HG02763 (cell line): ENCODE measurements at regions not wholly inside any gene's neighbourhood (a gene's known extent, or its start where the extent isn't known, plus 50 kb on each side); places are given as distances from the start of the nearest gene placed in this dataset.

Source experiments
- ATAC-seq: cut with Tn5 transposase; IDR thresholded peaks from one replicate; pipeline ENCODE4 v1.9.1; 2021; ENCODE audit warnings: mild to moderate bottlenecking, moderate library complexity; ENCODE audit not compliant: unreplicated experiment

DNA sequence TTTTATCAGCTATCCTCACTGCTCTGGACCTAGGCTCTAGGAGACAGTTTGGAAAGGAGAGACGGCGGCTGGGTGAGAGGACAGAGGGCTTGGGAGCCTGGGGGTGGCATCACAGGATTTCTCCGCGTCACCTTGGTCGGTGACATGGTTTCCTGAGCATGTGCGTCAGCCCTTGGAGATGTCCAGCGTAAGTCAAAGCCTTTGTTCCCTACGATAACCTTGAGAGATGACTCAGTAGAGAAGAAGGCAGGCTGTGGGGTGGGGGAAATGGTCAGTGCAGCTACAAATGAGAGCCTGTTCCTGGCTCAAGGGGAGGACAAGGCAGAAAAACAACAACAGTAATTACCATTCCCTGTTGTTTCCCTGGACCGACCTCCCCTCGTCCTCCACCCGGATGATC, 90.2 kb upstream of the TBX3 start:
- no peak for ATAC-seq

DNA sequence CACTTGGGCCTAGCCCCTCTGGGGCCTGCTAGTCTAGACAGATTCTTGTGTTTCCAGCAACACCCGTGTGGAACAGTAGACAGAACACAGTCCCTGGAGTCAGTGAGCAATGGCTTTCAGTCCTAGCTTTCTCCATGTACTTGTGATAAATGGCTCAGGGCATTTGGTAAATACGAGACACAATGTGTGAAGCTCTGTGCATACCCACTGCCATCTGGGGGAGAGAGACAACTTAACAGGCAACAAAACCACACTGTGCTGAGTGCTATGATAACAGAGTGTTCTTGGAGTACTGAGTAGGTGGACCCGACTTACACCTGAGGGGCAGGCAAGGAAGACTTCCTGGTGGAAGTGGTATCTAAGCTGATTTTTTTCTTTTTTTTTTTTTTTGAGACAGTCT, 86.3 kb upstream of the TBX3 start:
- no peak for ATAC-seq

DNA sequence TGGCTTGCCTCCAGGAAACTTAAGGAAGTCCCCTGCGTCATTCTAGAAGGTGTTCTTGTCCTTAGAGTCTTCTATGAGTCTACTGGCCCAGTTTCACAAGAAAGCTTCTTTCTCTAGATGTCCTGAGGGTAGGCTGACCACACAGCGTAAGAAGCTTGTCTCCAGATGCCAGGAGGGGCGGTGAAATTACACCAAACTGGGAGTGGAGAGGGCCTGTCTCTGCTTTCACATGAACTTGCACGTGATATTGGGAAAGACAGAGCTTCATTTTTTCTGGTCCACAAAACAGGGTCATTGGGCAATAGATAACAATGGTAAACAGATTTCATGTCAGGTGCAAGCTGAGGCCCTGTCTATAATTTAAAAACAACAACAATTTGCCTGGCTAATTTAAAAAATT, 85.7 kb upstream of the TBX3 start:
- ATAC-seq, result no peak

DNA sequence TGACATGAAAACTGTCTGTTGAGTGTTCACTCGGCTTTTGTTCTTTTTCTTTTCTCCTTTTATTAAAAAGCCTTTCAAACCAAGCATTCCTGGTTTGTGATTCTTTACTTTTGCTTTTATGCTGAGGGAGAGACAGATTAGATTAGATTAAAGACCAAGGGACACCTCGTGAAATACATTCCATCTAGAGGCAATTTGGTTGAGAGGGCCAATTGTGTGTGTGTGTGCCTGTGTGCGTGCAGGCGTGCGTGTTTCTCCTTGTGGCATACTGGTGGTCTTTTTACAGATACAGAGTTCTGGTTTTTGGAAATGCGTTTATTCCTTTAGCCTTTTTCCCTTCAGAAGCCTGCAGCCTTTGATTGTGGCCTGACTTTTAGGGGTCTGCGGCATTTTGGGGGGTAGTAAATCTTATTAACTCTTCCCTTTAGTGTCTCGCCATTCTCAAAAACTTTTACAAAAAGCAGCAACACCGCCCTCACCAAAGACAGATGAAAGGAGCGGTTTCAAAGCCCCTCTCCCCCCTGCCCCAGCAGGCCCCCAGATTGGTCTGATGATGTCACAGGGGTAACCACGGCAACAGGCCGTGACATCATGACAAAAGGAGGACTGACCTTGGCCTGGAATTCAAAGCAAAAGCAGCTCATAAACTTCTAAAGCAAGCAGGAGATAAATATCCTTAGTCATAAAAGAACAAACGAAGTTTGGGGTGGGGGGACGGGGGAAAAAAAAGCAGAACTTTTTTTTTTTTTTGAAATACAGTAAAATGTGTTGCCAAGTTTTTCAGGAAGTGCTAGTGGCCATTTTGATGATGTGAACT, 84.1 kb upstream of the TBX3 start:
- ATAC-seq, result no peak

DNA sequence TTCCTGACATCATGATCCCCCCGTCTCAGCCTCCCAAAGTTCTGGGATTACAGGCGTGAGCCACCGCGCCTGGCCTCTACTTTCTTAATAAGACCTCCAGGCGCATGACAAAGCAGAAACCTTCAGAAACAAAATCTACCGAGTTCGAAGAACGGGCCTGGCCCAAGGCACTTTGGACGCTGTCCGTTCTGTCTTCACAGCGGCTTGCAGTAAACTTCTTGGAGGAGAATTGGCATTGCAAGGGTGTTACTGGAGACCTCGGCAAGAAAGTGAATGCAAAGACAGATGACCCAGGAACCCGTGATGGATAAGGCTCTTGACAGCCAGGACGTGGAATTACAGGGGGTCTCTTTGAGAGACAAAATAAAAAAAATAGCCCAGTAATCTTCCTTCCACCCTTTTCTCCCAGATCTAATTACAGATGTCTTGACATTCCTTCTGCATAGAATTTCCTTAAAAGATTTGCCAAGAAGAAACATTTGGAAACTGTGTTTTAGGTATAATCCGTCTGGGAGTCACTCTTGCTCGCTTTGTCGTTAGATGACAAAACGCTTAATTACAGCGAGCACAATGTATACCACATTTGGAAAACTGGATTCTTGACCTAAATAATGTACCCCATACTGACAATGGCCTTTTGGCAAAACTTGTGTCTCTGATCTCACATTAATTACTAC, 83.2 kb upstream of the TBX3 start:
- no peak for ATAC-seq

DNA sequence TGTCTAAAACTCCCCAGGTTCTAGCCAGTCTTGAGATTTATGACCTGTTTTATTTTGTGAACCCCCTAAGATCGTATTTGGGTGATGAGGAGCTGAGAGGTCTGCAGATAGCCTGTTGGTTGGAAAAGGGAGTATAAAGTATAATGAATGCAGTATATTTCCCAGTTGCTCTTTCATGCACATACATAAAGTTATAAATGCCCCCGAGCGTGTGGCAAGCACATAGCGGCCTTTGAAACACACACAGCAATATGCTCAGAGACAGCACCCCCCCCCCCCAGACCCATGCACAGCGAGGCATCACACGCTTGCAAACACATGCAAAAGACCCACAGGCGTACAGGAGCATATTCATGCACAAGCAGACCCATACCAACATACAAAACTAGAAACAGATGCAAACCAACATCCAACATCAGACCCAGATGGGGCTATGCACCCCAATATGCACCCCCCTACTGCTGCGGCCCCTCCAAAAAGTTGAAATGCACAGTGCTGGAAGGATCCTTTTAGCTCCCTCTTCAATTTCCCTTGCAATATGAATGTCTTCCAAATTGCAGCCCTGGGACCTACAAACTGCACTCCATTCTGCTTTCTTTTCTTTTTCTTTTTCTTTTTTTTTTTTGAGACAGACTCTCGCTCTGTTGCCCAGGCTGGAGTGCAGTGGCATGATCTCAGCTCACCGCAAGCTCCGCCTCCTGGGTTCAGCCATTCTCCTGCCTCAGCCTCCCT, 82.2 kb upstream of the TBX3 start:
- ATAC-seq, result no peak

DNA sequence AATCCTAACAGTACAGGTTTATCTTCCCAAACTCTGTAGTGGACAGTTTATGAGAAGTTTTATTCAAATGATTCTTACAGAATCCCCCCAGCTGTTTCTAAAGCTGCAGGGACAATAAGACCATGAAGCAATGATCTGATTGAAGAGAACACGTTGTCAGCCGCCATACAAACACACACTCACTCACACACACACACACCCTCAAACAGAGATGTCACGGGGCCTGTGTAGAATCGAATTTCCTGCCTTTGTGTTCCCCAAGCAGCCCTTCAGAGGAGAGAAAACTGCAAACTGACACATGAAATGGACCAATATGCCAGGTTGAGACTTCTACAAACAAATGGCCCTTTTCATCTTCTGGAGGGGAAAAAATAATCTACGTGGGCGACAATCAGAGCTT, 80.5 kb upstream of the TBX3 start:
- no peak for ATAC-seq

DNA sequence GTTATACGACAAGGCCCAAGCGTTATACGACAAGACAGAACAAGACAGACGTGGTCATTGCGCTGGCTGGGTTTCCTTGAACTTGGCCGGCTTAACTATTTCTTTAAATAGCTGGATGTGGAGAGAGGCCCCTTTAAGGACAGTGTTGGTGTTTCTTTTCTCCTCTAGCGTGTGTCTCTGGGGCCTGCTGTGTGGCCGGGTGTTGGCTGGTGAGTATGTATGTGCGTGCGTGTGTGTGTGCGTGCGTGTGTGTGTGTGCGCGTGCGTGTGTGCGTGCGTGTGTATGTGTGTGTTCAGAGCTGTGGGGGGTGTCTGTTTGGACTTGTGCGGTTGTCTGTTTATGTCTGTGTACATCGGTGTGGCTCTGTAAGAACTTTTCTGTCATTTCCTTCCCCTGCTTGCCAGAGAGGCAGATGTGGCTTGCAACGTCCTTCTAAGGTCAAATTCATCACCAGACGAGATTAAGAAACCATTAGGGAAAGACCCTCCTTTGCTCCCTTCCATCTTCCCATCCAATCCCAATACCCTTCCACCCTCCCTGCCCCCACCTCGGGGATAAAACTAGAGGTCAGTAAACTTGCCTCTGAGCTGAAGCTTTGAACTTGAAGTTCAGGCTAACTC, 78.6 kb upstream of the TBX3 start:
- no peak for ATAC-seq

DNA sequence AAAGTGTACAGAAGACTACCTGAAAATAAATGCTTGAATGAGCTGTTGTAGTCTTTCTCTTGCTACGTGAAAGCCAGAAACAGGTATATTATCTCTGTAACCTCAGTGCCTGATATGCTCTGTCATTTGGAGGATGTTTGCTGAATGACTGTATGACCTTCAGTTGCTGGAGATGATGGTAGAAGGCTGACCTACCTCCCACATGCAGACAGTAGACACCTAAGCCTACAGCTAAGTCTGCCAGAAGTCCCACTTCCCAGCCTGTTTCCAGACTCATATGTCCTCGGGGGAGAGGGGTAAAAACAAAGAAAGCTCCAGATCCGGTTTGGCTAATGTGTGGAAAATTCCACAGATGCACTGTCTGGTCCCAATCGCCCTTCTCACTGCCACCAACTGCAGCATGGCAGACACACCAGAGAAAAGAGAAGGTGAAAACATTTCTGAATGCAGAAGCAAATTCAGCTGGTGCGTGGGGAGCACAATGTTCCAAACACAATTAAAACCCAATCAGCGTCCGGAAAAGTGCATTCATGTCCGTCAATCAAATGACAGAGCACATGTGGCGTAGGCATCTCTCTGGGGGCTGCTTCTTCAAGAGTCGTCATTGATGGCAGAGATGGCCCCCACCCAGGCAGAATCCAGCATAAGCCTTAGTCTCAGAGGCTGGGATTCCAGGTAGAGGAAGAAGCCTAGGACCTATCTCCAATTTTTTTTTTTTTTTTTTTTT, 76.3 kb upstream of the TBX3 start:
- no peak for ATAC-seq

DNA sequence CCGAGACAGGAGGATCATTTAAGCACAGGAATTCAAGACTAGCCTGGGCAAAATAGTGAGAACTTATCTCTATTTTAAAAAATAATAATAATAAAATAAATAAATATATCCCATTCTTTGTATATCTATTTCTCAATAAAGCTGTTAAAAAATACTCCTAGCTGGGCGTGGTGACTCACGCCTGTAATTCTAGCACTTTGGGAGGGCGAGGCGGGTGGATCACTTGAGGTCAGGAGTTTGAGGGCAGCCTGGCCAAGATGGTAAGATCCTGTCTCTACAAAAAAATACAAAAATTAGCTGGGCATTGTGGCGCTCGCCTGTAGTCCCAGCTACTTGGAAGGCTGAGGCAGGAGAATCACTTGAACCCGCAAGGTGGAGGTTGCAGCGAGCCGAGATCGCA, 75.7 kb upstream of the TBX3 start:
- ATAC-seq, result no peak

DNA sequence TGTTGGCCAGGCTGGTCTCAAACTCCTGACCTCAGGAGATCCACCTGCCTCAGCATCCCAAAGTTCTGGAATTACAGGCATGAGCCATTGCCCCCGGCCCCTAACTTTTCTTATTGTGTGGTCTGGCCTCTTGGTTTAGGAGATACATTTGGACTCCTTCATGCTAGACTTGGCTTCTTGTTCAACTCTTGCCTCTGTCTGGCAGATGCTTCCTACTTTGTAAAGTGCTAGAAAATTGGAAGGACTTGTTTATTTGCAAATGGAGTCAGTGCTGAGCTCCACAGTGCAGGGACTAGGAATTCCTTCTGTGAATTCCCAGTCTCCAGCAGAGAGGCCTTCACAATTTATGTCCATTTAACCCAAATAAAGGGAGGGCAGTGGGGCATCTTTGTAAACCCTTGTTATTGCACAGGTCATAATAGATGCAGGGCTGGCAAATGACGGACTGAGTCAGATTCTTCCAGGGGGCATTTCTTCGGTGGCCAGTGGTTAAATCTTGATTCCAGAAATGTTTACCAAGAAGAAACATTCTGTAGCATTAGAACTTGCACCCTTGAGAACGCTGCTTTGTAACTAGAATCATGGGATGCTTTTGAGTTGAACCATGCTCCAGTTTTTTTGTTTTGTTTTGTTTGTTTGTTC, 73.8 kb upstream of the TBX3 start:
- no peak for ATAC-seq

DNA sequence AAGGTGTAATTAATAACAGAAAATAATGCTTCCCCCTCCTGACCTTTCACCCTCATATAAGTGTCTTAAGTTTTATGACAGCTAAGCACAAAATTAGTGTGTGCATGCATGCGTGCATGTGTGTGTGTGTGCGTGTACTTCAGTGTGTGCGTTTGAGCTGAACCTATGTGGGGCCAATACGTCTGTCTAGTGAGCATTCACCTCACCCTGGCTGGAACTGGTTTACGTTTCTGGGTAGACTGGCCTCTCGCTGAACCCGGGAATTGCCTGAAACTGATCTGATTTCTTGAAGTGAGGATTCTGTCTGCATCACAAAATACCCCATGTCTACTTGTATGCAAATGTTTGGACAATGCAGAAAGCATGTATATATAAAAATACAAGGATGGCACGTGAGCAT, 68.2 kb upstream of the TBX3 start:
- no peak for ATAC-seq

DNA sequence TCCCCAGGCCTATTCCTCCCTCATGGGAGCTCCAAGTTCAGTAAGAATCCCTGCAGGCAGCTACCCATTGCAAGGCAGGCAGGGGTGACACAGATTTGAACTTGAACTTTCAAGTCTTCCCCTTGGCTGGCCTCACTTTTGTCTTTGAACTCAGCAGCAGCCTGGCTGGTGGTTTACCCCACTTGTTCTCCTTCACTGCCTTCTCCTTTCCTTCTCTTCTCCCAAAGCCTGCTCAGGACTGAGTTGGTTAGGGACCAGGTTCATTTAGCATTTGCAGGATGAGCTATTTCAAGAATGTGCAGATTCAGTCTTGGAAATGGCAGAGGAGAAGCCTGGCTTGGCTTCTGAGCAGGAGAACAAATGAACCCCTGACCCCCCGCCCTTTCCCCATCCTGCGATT, 67.7 kb upstream of the TBX3 start:
- ATAC-seq, result no peak

DNA sequence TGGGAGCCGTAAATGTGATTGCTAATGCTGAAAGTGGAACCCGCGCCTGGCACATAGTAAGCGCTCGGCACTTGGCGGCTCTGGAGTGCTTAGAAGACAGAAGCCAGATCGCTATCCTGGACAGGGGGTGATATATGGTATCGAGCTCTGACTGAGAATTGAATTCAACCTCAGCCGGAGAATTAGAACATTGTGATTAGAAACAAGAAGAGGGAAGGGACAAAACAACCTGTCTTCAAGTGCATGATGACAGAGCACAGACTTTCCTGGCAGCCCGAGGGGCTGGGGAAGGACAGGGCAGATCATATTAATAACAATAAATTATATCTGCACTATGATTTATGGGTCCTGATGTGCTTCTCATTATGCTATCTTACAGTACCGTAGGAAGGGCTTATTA, 66.9 kb upstream of the TBX3 start:
- no peak for ATAC-seq

DNA sequence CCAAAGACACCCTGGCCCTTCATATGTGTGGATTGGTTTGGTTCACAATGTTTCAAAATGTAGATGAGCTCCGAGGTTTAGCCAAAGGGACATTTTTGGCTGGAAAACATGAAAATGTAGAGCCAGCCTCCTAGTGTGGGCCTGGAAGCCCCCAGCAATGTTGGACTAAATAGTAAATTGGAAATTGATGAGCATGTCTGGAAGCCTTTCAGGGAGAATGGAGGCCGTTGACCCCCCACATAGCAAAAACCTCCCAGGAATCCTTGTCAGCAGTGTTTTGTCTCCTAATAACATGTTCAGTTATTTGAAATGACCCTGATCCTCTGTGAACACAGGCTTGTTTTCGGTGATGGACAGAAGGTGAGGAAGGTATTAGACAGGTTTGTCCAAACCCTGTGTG, 65.1 kb upstream of the TBX3 start:
- no peak for ATAC-seq

DNA sequence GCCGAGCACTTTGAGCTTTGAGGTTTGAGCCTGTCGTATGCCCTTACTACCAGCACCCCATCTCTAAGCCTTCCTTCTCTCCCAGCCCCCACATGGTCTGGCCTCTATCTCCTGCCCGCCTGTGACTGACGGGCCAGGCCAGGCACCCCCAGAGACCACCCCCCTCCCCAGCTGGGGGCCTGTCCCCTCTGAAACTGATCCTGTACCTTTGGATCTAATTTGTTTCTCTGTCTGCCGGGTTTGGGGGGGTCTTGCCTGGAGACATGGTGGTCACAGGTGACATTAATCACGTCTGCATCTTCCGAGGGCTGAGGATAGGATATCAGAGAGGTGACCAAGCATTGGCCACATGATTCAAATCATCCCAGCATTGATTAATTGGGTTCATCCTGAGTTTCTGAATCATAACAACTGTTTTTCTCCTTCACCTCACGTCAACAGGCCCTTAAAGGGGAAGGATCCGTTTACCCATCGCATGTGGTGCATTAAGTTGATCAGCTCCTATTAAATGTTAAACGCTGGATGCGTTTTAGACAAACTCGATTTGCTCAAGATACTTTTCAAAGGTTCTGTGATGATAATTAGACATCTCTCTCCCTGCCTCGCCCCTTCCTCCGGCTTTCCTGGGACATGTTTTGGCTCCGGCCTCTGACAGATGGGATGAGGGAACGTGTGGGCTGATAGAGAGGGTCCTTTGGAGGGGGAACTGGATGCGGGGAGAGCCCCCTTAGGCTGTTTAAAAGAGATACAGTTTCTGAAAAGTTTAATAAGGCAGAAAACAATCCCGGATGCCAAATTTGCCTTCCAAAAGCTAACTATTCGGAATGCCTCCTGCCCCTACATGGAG, 63.3 kb upstream of the TBX3 start:
- ATAC-seq, result no peak

DNA sequence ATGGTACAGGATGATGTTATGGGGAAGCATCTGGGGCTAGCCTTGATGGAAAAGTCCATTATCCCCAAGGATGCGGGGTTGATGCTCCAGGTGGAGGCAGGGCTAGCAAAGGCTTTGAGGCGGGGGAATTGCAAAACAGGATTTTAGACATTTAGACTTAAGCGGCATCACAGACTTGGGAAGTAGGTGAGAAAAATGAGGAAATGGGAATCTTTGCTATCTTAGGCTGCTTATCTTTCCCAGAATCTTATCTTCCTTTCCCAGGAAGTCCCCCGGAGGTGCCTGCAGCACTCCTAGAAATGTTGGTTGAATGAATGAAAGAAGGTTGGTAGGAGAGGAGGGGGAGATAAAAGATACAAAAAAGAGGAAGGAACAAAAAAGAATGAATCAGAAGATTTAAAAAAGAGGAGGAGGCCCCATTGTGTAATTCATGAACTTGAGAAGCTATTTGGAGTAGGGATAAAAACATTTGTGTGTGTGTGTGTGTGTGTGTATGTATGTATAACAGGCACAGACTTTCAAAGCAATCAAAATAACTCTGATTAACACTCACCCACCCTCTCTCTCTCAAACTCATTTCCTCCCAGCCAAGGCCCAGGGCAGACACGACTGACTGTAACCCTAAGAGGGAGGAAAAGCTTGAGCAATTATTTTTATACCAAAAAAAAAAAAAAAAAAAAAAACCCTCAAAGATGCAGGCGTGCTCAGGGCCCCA, 62.5 kb upstream of the TBX3 start:
- ATAC-seq, result no peak

DNA sequence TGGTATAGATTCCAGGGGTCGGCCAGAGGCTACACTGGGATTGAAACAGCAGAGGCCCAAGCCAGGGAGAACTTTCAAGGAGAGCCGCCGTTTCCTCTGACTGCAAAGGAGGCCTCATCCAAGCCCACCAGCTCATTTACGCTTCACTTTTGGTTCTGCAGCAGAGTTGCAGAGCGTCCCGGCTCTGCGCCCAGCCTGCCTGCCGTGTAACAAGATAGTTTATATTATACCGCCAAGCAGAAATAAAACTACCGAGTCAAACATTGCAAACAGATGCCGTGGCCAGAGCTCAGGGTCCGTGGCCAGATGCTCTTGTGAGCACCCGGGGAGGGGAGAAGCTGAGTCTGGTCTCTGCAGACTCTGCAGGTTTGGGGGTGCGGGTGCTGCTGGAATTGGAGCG, 60.7 kb upstream of the TBX3 start:
- no peak for ATAC-seq

DNA sequence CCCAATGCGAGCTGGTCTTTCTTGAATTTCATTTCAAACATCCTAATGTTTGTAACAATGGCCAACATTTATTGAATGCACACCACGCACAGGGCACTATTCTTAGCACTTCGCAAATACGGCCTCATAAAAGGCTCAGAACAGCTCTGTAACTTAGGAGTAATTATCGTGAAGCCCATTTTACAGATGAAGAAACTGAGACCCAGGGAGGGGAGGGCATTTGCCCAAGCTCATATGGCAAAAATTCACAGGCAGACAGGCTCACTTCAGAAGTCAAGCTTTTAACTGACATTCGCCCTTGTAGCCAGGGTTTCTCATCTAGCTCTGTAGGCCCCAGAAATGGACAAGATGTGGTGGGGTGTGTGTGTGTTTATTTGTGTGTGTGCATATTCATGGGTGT, 60.3 kb upstream of the TBX3 start:
- no peak for ATAC-seq
